Heart right ventricle (tissue), 16 donors: ENCODE measurements at regions not wholly inside any gene's neighbourhood (a gene's known extent, or its start where the extent isn't known, plus 50 kb on each side); places are given as distances from the start of the nearest gene placed in this dataset.
"Not testable (repeated sequence)": the region's sequence is repeated elsewhere in the genome, so short reads cannot be mapped to it uniquely, and the experiment has no call there.

ENCODE experiments used
- ATAC-seq, 8 donors: fragments of 200-7000 bp; cut with Tn5 transposase; one replicate each; pipeline ENCODE4 v1.9.1; 2020; ENCODE audit warnings: mild to moderate bottlenecking in 8 of 8, moderate library complexity in 8 of 8, moderate number of reproducible peaks in 1 of 8
- DNase-seq, 2 donors: peaks; one replicate each; pipeline ENCODE4 v3.0.0-alpha.2; 2020
- H3K27ac ChIP-seq, 10 donors: fragments of 200-600 bp; sonication (generic) in 2 of 10; one replicate each; pipeline versions ENCODE4 v1.5.0 to v1.8.0; 2020 to 2022; ENCODE audit warnings: mild to moderate bottlenecking in 3 of 10
- H3K27me3 ChIP-seq, 7 donors: fragments of 200-600 bp; one replicate each; pipeline ENCODE4 v1.8.0; 2021 to 2022; ENCODE audit warnings: mild to moderate bottlenecking in 2 of 7
- H3K36me3 ChIP-seq, 9 donors: fragments of 200-600 bp; sonication (generic) in 1 of 9; one replicate each; pipeline versions ENCODE4 v1.5.0 to v1.8.0; 2020 to 2022; ENCODE audit warnings: mild to moderate bottlenecking in 2 of 9
- H3K4me1 ChIP-seq, 9 donors: fragments of 200-600 bp; sonication (generic) in 1 of 9; one replicate each; pipeline versions ENCODE4 v1.5.0 to v1.8.0; 2020 to 2022; ENCODE audit warnings: mild to moderate bottlenecking in 4 of 9
- H3K4me3 ChIP-seq, 10 donors: fragments of 200-600 bp; sonication (generic) in 2 of 10; one replicate each; pipeline versions ENCODE4 v1.5.0 to v1.8.0; 2020 to 2022; ENCODE audit warnings: mild to moderate bottlenecking in 7 of 10, moderate library complexity in 2 of 10
- H3K9me3 ChIP-seq, 11 donors: fragments of 200-600 bp in 10 of 11; sonication (generic) in 2 of 11; one replicate each; pipeline versions ENCODE4 v1.5.0 to v1.8.0; 2013 to 2022; ENCODE audit warnings: mild to moderate bottlenecking in 2 of 11, control low read depth in 1 of 11, moderate library complexity in 1 of 11
- WGBS, 2 donors: extraction: QIAGEN DNeasy Blood & Tissue Kit; methylation state at CpG; one replicate each; pipeline ENCODE4 v1.1.7; 2013; ENCODE audit warnings: inconsistent platforms in 1 of 2; 5-methylcytosine and 5-hydroxymethylcytosine counted together
- intact Hi-C, 10 donors: fragments of 100-400 bp; cut with DNase I; formaldehyde crosslinking; loops; one replicate each; pipeline versions ENCODE4 v1.11.1 to v1.14.2; 2022
- TF ChIP-seq, protein P1 (sequence below), 9 donors: fragments of 200-600 bp; sonication (generic) in 2 of 9; IDR thresholded peaks; one replicate each; pipeline versions ENCODE4 v1.5.0 to v1.8.0; 2021 to 2022; ENCODE audit warnings: antibody characterized with exemption in 9 of 9, mild to moderate bottlenecking in 5 of 9, moderate library complexity in 1 of 9
- donor health status: Arrhythmogenic right ventricular cardiomyopathy.
- donor health status: ischemic (EF 13 %, LVEDD 7.1; RV severe dilation, severe dysfunction).
- donor health status: healthy with polysubstance abuse.
- donor health status: DM: no; HTN: yes; CAD: no.
- donor health status: DM: no; HTN: no; CAD: no.
- donor health status: ischemic (EF 25% LVEDD 6.9; RV normal size, moderate dysfunction).
- donor health status: ischemic (EF 25% LVEDD 5.7; RV mildly dilated, moderate dysfunction).
- donor health status: healthy.
- donor health status: DM: yes; HTN: yes; CAD: no.
- donor health status: Ischemic cardiomyopathy.
- donor health status: ischemic (EF 35%, LVEDD 5.7; RV mildly dilated, moderate dysfunction).
- donor health status: nonischemic (EF 11% LVEDD 7.7; RV severe dilation, severe dysfunction).
- donor health status: DM: yes; HTN: yes; CAD: no.
- donor health status: PGD.
- donor health status: ischemic (EF 29% LVEDD 5.4; RV normal size, mild dysfunction).
- donor health status: nonischemic (EF 23%, LVEDD 6.1; RV moderate dilation, normal function).

- intact Hi-C loops = no loop called here
- DNase-seq (no peak), ATAC-seq (no peak)
- TF ChIP-seq, protein P1, sequence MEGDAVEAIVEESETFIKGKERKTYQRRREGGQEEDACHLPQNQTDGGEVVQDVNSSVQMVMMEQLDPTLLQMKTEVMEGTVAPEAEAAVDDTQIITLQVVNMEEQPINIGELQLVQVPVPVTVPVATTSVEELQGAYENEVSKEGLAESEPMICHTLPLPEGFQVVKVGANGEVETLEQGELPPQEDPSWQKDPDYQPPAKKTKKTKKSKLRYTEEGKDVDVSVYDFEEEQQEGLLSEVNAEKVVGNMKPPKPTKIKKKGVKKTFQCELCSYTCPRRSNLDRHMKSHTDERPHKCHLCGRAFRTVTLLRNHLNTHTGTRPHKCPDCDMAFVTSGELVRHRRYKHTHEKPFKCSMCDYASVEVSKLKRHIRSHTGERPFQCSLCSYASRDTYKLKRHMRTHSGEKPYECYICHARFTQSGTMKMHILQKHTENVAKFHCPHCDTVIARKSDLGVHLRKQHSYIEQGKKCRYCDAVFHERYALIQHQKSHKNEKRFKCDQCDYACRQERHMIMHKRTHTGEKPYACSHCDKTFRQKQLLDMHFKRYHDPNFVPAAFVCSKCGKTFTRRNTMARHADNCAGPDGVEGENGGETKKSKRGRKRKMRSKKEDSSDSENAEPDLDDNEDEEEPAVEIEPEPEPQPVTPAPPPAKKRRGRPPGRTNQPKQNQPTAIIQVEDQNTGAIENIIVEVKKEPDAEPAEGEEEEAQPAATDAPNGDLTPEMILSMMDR (IDR thresholded peaks at IDR 0.05) = no peak
- no peaks in the 10 kb centered on the region for H3K27me3 ChIP-seq
- H3K27ac ChIP-seq = no peak overlapping the region
- H3K4me1 ChIP-seq = peaks cover 0 to 34% (median 0%) of the 10 kb centered on the region in 9 donors
- no peaks in the 10 kb centered on the region for H3K36me3 ChIP-seq
- 80 to 81% methylated on average over 3 of the region's 3 CpGs for WGBS, 2 donors
- H3K4me3 ChIP-seq = no peak overlapping the region
- peaks cover 0 to 5% (median 0%) of the 10 kb centered on the region in 11 donors for H3K9me3 ChIP-seq
Observed at GRCh38 chr10:28480628-28480965, 52.3 kb upstream of the WAC start.

DNA sequence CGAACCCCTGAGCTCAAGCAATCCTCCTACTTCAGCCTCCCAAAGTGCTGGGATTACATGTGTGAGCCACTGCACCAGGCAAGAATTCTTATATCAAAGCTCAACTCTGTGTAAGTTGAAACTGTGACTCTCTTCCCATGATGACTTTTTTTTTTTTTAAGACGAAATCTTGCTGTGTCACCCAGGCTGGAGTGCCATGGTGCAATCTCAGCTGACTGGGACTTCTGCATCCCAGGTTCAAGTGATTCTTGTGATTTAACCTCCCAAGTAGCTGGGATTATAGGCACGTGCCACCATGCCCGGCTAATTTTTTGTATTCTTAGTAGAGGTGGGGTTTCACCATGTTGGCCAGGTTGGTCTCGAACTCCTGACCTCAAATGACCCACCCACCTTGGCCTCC is 51.6 kb upstream of the WAC start:
- ATAC-seq, H3K27me3 ChIP-seq, H3K27ac ChIP-seq, H3K9me3 ChIP-seq, H3K36me3 ChIP-seq, intact Hi-C loops, DNase-seq, H3K4me3 ChIP-seq: not testable (repeated sequence)
- WGBS, 2 donors = 86 to 97% methylated on average over 5 of the region's 5 CpGs
- H3K4me1 ChIP-seq = peaks cover 0 to 34% (median 0%) of the 10 kb centered on the region in 9 donors

DNA sequence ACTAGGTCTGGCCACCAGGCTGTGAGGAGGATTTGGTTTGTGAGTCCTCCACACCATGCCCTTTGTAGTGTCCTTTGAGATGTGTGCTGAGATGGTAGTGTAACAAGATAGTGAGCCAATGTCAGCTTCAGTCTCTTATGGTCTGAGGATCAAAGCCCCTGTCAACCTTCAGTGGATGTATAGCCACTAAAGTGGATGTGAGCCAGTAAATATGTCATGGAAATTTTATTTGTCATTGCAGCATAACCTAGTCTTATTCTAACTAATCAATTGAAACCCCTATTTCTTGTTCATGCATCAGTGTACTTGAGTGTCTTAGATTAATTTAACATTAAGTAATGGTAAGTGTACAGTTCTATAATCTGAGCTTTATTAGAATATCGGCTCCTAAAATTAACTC is 51.0 kb upstream of the WAC start:
- intact Hi-C loops = no loop called here

More for the DNA sequence above, 51.0 kb upstream of the WAC start:
- Histone ChIP-seq H3K4me1 (peaks cover 0 to 34% (median 0%) of the 10 kb centered on the region in 9 donors), H3K4me3 (no peak overlapping the region), H3K27me3 (no peaks in the 10 kb centered on the region), H3K27ac (no peak overlapping the region), H3K36me3 (no peaks in the 10 kb centered on the region), H3K9me3 (peaks cover 0 to 5% (median 0%) of the 10 kb centered on the region in 11 donors)
- TF ChIP-seq, protein P1 (IDR thresholded peaks at IDR 0.05) = no peak
- WGBS, 2 donors = 92 to 97% methylated on average over 1 of the region's 1 CpG
- no peak for ATAC-seq
- DNase-seq = no peak
